ENCODE measurements at regions not wholly inside any gene's neighbourhood (a gene's known extent, or its start where the extent isn't known, plus 50 kb on each side); places are given as distances from the start of the nearest gene placed in this dataset.
"Not testable (repeated sequence)": the region's sequence is repeated elsewhere in the genome, so short reads cannot be mapped to it uniquely, and the experiment has no call there.

DNA sequence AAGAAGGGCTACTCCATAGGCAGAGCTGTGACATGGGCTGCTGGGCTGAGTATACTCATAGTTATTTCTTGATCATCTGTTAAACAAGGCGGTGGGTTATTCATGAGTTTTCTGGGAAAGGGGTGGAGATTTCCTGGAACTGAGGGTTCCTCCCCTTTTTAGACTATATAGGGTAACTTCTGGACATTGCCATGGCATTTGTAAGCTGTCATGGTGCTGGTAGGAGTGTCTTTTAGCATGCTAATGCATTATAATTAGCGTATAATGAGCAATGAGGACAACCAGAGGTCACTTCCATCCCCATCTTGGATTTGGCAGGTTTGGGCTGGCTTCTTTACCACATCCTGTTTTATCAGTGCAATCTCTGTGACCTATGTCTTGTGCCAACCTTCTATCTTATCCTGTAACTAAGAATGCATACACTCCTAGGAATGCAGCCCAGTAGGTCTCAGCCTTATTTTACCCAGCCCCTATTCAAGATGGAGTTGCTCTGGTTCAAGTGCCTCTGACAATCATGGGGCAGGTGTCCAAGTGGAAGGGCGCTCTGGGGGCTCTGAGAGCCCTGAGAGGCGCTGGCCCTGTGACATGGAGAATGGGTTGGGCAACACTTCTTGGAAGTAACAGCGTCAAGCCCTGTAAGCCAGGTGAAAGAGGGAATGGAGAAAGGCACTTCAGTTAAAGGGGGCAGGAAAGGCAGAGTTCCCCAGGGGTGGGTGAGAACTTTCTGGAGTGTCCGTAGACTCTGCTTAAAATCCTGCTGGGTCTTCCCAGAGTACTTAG, 354.2 kb upstream of the SULF2 start:
- intact Hi-C loops (cut with DNase I, micrococcal nuclease) = no loop called here
- no peak for TF ChIP-seq CTCF (IDR thresholded peaks at IDR 0.05)

GRCh38 chr20:48132834-48133233, 347.6 kb upstream of the SULF2 start:
- no peak overlapping the region for H3K4me3 ChIP-seq
- no peaks in the 10 kb centered on the region for H3K36me3 ChIP-seq (ENCODE audit: low read depth)
- intact Hi-C loops (cut with DNase I, micrococcal nuclease) = no loop called here
- no peak for TF ChIP-seq CTCF (IDR thresholded peaks at IDR 0.05)
- peaks cover 3% of the 10 kb centered on the region for H3K9me3 ChIP-seq
- H3K4me1 ChIP-seq (ENCODE audit: low read depth) = no peaks in the 10 kb centered on the region
- DNase-seq (no peak), ATAC-seq (no peak)

More for the DNA sequence above, 354.2 kb upstream of the SULF2 start:
- Histone ChIP-seq H3K9me3 (peaks cover 5% of the 10 kb centered on the region), H3K4me1 (ENCODE audit: low read depth) (no peaks in the 10 kb centered on the region), H3K4me3 (no peak overlapping the region), H3K36me3 (ENCODE audit: low read depth) (no peaks in the 10 kb centered on the region)
- DNase-seq (no peak), ATAC-seq (no peak)

- intact Hi-C loops (cut with DNase I, micrococcal nuclease) = no loop called here
- no peaks in the 10 kb centered on the region for H3K36me3 ChIP-seq (ENCODE audit: low read depth)
- ATAC-seq = no peak
- no peaks in the 10 kb centered on the region for H3K4me1 ChIP-seq (ENCODE audit: low read depth)
- no peak for DNase-seq
- peaks cover 3% of the 10 kb centered on the region for H3K9me3 ChIP-seq
- TF ChIP-seq CTCF (IDR thresholded peaks at IDR 0.05) = no peak
- no peak overlapping the region for H3K4me3 ChIP-seq
Measured at GRCh38 chr20:48131581-48131980, 346.3 kb upstream of the SULF2 start.

DNA sequence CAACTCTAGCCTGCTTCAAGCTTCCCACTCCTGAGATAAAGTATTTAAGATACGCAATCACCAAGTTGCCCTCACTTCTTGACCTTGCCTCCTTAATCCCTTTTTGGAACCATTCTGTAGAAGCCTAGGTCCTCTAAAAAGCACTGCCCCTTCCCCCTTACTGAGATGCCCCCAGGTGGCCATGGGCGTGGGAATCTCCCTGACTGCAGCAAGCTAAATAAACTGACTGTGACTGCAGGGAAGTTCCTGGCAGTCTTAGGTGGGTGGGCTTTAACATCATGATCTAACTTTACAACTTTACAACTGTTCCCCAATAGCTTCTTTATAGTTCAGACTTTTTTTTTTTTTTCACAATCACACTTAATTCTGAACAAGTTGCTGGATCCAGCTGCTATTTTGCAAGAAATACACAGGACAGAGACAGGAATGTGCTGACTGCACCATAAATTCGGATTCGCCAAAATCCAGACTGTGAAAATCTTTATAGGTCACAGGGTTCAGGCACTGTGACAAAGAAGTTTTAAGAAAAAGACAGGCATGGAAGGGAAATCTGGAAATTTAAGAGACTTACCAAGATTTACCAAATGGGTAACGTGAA, 344.2 kb upstream of the SULF2 start:
- no peak for ATAC-seq
- no peak for TF ChIP-seq CTCF (IDR thresholded peaks at IDR 0.05)
- Histone ChIP-seq H3K9me3 (peaks cover 3% of the 10 kb centered on the region), H3K36me3 (ENCODE audit: low read depth) (no peaks in the 10 kb centered on the region), H3K4me3 (no peak overlapping the region), H3K4me1 (ENCODE audit: low read depth) (no peaks in the 10 kb centered on the region)
- no peak for DNase-seq
- intact Hi-C loops (cut with DNase I, micrococcal nuclease) = no loop called here

GRCh38 chr20:48128436-48128835, 343.2 kb upstream of the SULF2 start:
- Histone ChIP-seq H3K9me3 (peaks cover 3% of the 10 kb centered on the region), H3K36me3 (ENCODE audit: low read depth) (no peaks in the 10 kb centered on the region), H3K4me3 (no peak overlapping the region), H3K4me1 (ENCODE audit: low read depth) (no peaks in the 10 kb centered on the region)
- intact Hi-C loops (cut with DNase I, micrococcal nuclease) = no loop called here
- DNase-seq (no peak), ATAC-seq (no peak)
- no peak for TF ChIP-seq CTCF (IDR thresholded peaks at IDR 0.05)

- H3K9me3 ChIP-seq; DNase-seq; intact Hi-C loops (cut with DNase I, micrococcal nuclease); H3K4me3 ChIP-seq; H3K4me1 ChIP-seq (ENCODE audit: low read depth); ATAC-seq; H3K36me3 ChIP-seq (ENCODE audit: low read depth): not testable (repeated sequence)
Measured at GRCh38 chr20:48127964-48128363, 342.7 kb upstream of the SULF2 start.

- H3K4me3 ChIP-seq; intact Hi-C loops (cut with DNase I, micrococcal nuclease); H3K36me3 ChIP-seq (ENCODE audit: low read depth); H3K4me1 ChIP-seq (ENCODE audit: low read depth); ATAC-seq; H3K9me3 ChIP-seq; DNase-seq: not testable (repeated sequence)
Measured at GRCh38 chr20:48127133-48127532, 341.9 kb upstream of the SULF2 start.
